ENCODE measurements at regions not wholly inside any gene's neighbourhood (a gene's known extent, or its start where the extent isn't known, plus 50 kb on each side); places are given as distances from the start of the nearest gene placed in this dataset.
"Not testable (repeated sequence)": the region's sequence is repeated elsewhere in the genome, so short reads cannot be mapped to it uniquely, and the experiment has no call there.

GRCh38 chr6:25132934-25133333, 146.2 kb upstream of the CARMIL1 start:
- H3K4me3 ChIP-seq (ENCODE audit: low read length in 2 of 2): no peak overlapping the region
- H3K9ac ChIP-seq (ENCODE audit: low read depth in 1 of 2, low read length in 2 of 2): no peak overlapping the region
- H3K9me3 ChIP-seq (ENCODE audit: control insufficient read depth in 2 of 2, low read length in 2 of 2): no peaks in the 10 kb centered on the region
- H3K27ac ChIP-seq (ENCODE audit: low read depth in 2 of 2, low read length in 2 of 2): no peak overlapping the region
- peaks cover 2% of the 10 kb centered on the region in 2 donors for H3K4me1 ChIP-seq (ENCODE audit: control insufficient read depth in 2 of 2, insufficient read depth in 2 of 2, low read length in 2 of 2)
- peaks cover 2 to 3% of the 10 kb centered on the region in 2 donors for H3K36me3 ChIP-seq (ENCODE audit: control insufficient read depth in 2 of 2, insufficient read depth in 2 of 2, low read length in 2 of 2)
- H3K27me3 ChIP-seq (ENCODE audit: control insufficient read depth in 2 of 2, insufficient read depth in 2 of 2, low read length in 2 of 2): no peaks in the 10 kb centered on the region

- Histone ChIP-seq H3K27ac (ENCODE audit: low read depth in 2 of 2, low read length in 2 of 2) (no peak overlapping the region), H3K27me3 (ENCODE audit: control insufficient read depth in 2 of 2, insufficient read depth in 2 of 2, low read length in 2 of 2) (no peaks in the 10 kb centered on the region), H3K4me3 (ENCODE audit: low read length in 2 of 2) (peak overlapping the region in 1 of 2 donors; percentile 14), H3K4me1 (ENCODE audit: control insufficient read depth in 2 of 2, insufficient read depth in 2 of 2, low read length in 2 of 2) (peaks cover 7 to 8% of the 10 kb centered on the region in 2 donors), H3K9me3 (ENCODE audit: control insufficient read depth in 2 of 2, low read length in 2 of 2) (no peaks in the 10 kb centered on the region), H3K9ac (ENCODE audit: low read depth in 1 of 2, low read length in 2 of 2) (no peak overlapping the region), H3K36me3 (ENCODE audit: control insufficient read depth in 2 of 2, insufficient read depth in 2 of 2, low read length in 2 of 2) (peaks cover 2 to 3% of the 10 kb centered on the region in 2 donors)
Measured at GRCh38 chr6:25133568-25133967, 145.6 kb upstream of the CARMIL1 start.

GRCh38 chr6:25136854-25137253, 142.3 kb upstream of the CARMIL1 start:
- no peaks in the 10 kb centered on the region for H3K27me3 ChIP-seq (ENCODE audit: control insufficient read depth in 2 of 2, insufficient read depth in 2 of 2, low read length in 2 of 2)
- peaks cover 0 to 2% of the 10 kb centered on the region in 2 donors for H3K36me3 ChIP-seq (ENCODE audit: control insufficient read depth in 2 of 2, insufficient read depth in 2 of 2, low read length in 2 of 2)
- no peaks in the 10 kb centered on the region for H3K9me3 ChIP-seq (ENCODE audit: control insufficient read depth in 2 of 2, low read length in 2 of 2)
- H3K9ac ChIP-seq (ENCODE audit: low read depth in 1 of 2, low read length in 2 of 2): peak overlapping the region; percentile 12 to 64
- peaks cover 7 to 9% of the 10 kb centered on the region in 2 donors for H3K4me1 ChIP-seq (ENCODE audit: control insufficient read depth in 2 of 2, insufficient read depth in 2 of 2, low read length in 2 of 2)
- H3K4me3 ChIP-seq (ENCODE audit: low read length in 2 of 2): peak overlapping the region; percentile 40 to 83
- peak overlapping the region; percentile 88 to 91 for H3K27ac ChIP-seq (ENCODE audit: low read depth in 2 of 2, low read length in 2 of 2)

- H3K36me3 ChIP-seq (ENCODE audit: control insufficient read depth in 2 of 2, insufficient read depth in 2 of 2, low read length in 2 of 2): peaks cover 0 to 2% of the 10 kb centered on the region in 2 donors
- H3K9me3 ChIP-seq (ENCODE audit: control insufficient read depth in 2 of 2, low read length in 2 of 2): no peaks in the 10 kb centered on the region
- H3K4me3 ChIP-seq (ENCODE audit: low read length in 2 of 2): peak overlapping the region; percentile 69 to 83
- H3K9ac ChIP-seq (ENCODE audit: low read depth in 1 of 2, low read length in 2 of 2): peak overlapping the region; percentile 73 to 74
- H3K4me1 ChIP-seq (ENCODE audit: control insufficient read depth in 2 of 2, insufficient read depth in 2 of 2, low read length in 2 of 2): peaks cover 7 to 9% of the 10 kb centered on the region in 2 donors
- no peaks in the 10 kb centered on the region for H3K27me3 ChIP-seq (ENCODE audit: control insufficient read depth in 2 of 2, insufficient read depth in 2 of 2, low read length in 2 of 2)
- peak overlapping the region; percentile 88 to 91 for H3K27ac ChIP-seq (ENCODE audit: low read depth in 2 of 2, low read length in 2 of 2)
Measured at GRCh38 chr6:25137480-25137879, 141.7 kb upstream of the CARMIL1 start.

- Histone ChIP-seq H3K9me3 (ENCODE audit: control insufficient read depth in 2 of 2, low read length in 2 of 2) (no peaks in the 10 kb centered on the region), H3K4me3 (ENCODE audit: low read length in 2 of 2) (peak overlapping the region; percentile 69 to 83), H3K36me3 (ENCODE audit: control insufficient read depth in 2 of 2, insufficient read depth in 2 of 2, low read length in 2 of 2) (peaks cover 0 to 2% of the 10 kb centered on the region in 2 donors), H3K27ac (ENCODE audit: low read depth in 2 of 2, low read length in 2 of 2) (peak overlapping the region; percentile 88 to 91), H3K9ac (ENCODE audit: low read depth in 1 of 2, low read length in 2 of 2) (peak overlapping the region; percentile 73 to 74), H3K4me1 (ENCODE audit: control insufficient read depth in 2 of 2, insufficient read depth in 2 of 2, low read length in 2 of 2) (peaks cover 7 to 9% of the 10 kb centered on the region in 2 donors), H3K27me3 (ENCODE audit: control insufficient read depth in 2 of 2, insufficient read depth in 2 of 2, low read length in 2 of 2) (no peaks in the 10 kb centered on the region)
Measured at GRCh38 chr6:25137916-25138232, 141.3 kb upstream of the CARMIL1 start.

- Histone ChIP-seq H3K9ac (ENCODE audit: low read depth in 1 of 2, low read length in 2 of 2) (peak overlapping the region; percentile 73 to 74), H3K9me3 (ENCODE audit: control insufficient read depth in 2 of 2, low read length in 2 of 2) (no peaks in the 10 kb centered on the region), H3K4me3 (ENCODE audit: low read length in 2 of 2) (peak overlapping the region; percentile 69 to 83), H3K27ac (ENCODE audit: low read depth in 2 of 2, low read length in 2 of 2) (peak overlapping the region; percentile 88 to 91), H3K4me1 (ENCODE audit: control insufficient read depth in 2 of 2, insufficient read depth in 2 of 2, low read length in 2 of 2) (peaks cover 7 to 9% of the 10 kb centered on the region in 2 donors), H3K27me3 (ENCODE audit: control insufficient read depth in 2 of 2, insufficient read depth in 2 of 2, low read length in 2 of 2) (no peaks in the 10 kb centered on the region), H3K36me3 (ENCODE audit: control insufficient read depth in 2 of 2, insufficient read depth in 2 of 2, low read length in 2 of 2) (peaks cover 0 to 2% of the 10 kb centered on the region in 2 donors)
Measured at GRCh38 chr6:25138233-25138933, 140.8 kb upstream of the CARMIL1 start.

GRCh38 chr6:25138934-25139415, 140.2 kb upstream of the CARMIL1 start:
- Histone ChIP-seq H3K4me3 (ENCODE audit: low read length in 2 of 2) (peak overlapping the region; percentile 69 to 83), H3K4me1 (ENCODE audit: control insufficient read depth in 2 of 2, insufficient read depth in 2 of 2, low read length in 2 of 2) (peaks cover 7 to 9% of the 10 kb centered on the region in 2 donors), H3K9ac (ENCODE audit: low read depth in 1 of 2, low read length in 2 of 2) (peak overlapping the region; percentile 35 to 73)

GRCh38 chr6:25139608-25140007, 139.6 kb upstream of the CARMIL1 start:
- H3K27ac ChIP-seq (ENCODE audit: low read depth in 2 of 2, low read length in 2 of 2); H3K27me3 ChIP-seq (ENCODE audit: control insufficient read depth in 2 of 2, insufficient read depth in 2 of 2, low read length in 2 of 2); H3K9me3 ChIP-seq (ENCODE audit: control insufficient read depth in 2 of 2, low read length in 2 of 2); H3K4me1 ChIP-seq (ENCODE audit: control insufficient read depth in 2 of 2, insufficient read depth in 2 of 2, low read length in 2 of 2); H3K9ac ChIP-seq (ENCODE audit: low read depth in 1 of 2, low read length in 2 of 2); H3K36me3 ChIP-seq (ENCODE audit: control insufficient read depth in 2 of 2, insufficient read depth in 2 of 2, low read length in 2 of 2); H3K4me3 ChIP-seq (ENCODE audit: low read length in 2 of 2): not testable (repeated sequence)

More at GRCh38 chr6:25138934-25139415, 140.2 kb upstream of the CARMIL1 start:
- H3K27ac ChIP-seq (ENCODE audit: low read depth in 2 of 2, low read length in 2 of 2): peak overlapping the region; percentile 88 to 91
- peaks cover 0 to 2% of the 10 kb centered on the region in 2 donors for H3K36me3 ChIP-seq (ENCODE audit: control insufficient read depth in 2 of 2, insufficient read depth in 2 of 2, low read length in 2 of 2)
- no peaks in the 10 kb centered on the region for H3K27me3 ChIP-seq (ENCODE audit: control insufficient read depth in 2 of 2, insufficient read depth in 2 of 2, low read length in 2 of 2)
- no peaks in the 10 kb centered on the region for H3K9me3 ChIP-seq (ENCODE audit: control insufficient read depth in 2 of 2, low read length in 2 of 2)

GRCh38 chr6:25142506-25142905, 136.7 kb upstream of the CARMIL1 start:
- no peak overlapping the region for H3K9ac ChIP-seq (ENCODE audit: low read depth in 1 of 2, low read length in 2 of 2)
- H3K27me3 ChIP-seq (ENCODE audit: control insufficient read depth in 2 of 2, insufficient read depth in 2 of 2, low read length in 2 of 2): no peaks in the 10 kb centered on the region
- H3K4me1 ChIP-seq (ENCODE audit: control insufficient read depth in 2 of 2, insufficient read depth in 2 of 2, low read length in 2 of 2): peaks cover 9% of the 10 kb centered on the region in 2 donors
- H3K4me3 ChIP-seq (ENCODE audit: low read length in 2 of 2): no peak overlapping the region
- no peaks in the 10 kb centered on the region for H3K36me3 ChIP-seq (ENCODE audit: control insufficient read depth in 2 of 2, insufficient read depth in 2 of 2, low read length in 2 of 2)
- no peak overlapping the region for H3K27ac ChIP-seq (ENCODE audit: low read depth in 2 of 2, low read length in 2 of 2)
- H3K9me3 ChIP-seq (ENCODE audit: control insufficient read depth in 2 of 2, low read length in 2 of 2): no peaks in the 10 kb centered on the region

GRCh38 chr6:25144919-25145318, 134.3 kb upstream of the CARMIL1 start:
- H3K4me3 ChIP-seq (ENCODE audit: low read length in 2 of 2): no peak overlapping the region
- no peaks in the 10 kb centered on the region for H3K9me3 ChIP-seq (ENCODE audit: control insufficient read depth in 2 of 2, low read length in 2 of 2)
- H3K9ac ChIP-seq (ENCODE audit: low read depth in 1 of 2, low read length in 2 of 2): no peak overlapping the region
- H3K27me3 ChIP-seq (ENCODE audit: control insufficient read depth in 2 of 2, insufficient read depth in 2 of 2, low read length in 2 of 2): no peaks in the 10 kb centered on the region
- peaks cover 0 to 2% of the 10 kb centered on the region in 2 donors for H3K4me1 ChIP-seq (ENCODE audit: control insufficient read depth in 2 of 2, insufficient read depth in 2 of 2, low read length in 2 of 2)
- no peaks in the 10 kb centered on the region for H3K36me3 ChIP-seq (ENCODE audit: control insufficient read depth in 2 of 2, insufficient read depth in 2 of 2, low read length in 2 of 2)
- no peak overlapping the region for H3K27ac ChIP-seq (ENCODE audit: low read depth in 2 of 2, low read length in 2 of 2)

All from mucosa of rectum (tissue), 2 donors.